HG03196 (cell line): ENCODE measurements at regions not wholly inside any gene's neighbourhood (a gene's known extent, or its start where the extent isn't known, plus 50 kb on each side); places are given as distances from the start of the nearest gene placed in this dataset.
"Not testable (repeated sequence)": the region's sequence is repeated elsewhere in the genome, so short reads cannot be mapped to it uniquely, and the experiment has no call there.

ENCODE experiments used
- ATAC-seq: cut with Tn5 transposase; IDR thresholded peaks from one replicate; pipeline ENCODE4 v1.9.1; 2021; ENCODE audit not compliant: unreplicated experiment

GRCh38 chr11:23727794-23728193, 769.1 kb upstream of the LUZP2 start:
- ATAC-seq, result no peak

- no peak for ATAC-seq
Observed at GRCh38 chr11:23729088-23729487, 767.8 kb upstream of the LUZP2 start.

DNA sequence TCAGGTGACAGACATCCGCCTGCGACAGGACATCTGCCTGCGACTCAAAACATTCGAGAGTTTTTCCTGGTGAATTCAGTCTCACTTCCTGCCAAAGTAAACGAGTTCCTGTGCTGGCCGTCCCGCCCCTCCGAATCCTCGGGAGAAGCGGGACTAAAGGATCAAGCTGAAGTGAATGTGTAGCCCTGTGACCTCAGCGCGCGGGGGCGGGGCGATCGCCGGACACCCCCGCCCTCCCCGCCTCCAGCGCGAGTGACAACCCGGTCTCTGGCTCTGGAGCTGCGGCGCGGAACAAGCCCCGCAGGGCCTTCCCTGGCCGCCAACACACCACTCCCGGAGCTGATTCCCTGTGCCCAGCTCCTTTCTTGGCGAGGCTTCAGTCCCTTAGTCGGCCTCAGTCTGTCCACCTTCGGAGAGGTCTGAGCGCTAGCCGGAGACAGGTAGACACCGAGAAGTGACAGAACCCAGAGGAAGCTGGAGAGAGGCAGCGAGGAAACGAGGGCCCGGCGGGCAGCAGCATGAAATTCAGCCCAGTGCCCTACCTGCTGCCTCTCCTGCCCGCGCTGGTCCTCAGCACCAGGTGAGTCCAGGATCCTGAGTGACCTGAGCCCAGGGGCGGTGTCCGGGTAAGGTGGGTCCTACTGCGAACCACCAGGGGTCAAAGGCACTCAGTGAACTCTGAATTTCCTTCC, 766.4 kb upstream of the LUZP2 start:
- no peak for ATAC-seq

DNA sequence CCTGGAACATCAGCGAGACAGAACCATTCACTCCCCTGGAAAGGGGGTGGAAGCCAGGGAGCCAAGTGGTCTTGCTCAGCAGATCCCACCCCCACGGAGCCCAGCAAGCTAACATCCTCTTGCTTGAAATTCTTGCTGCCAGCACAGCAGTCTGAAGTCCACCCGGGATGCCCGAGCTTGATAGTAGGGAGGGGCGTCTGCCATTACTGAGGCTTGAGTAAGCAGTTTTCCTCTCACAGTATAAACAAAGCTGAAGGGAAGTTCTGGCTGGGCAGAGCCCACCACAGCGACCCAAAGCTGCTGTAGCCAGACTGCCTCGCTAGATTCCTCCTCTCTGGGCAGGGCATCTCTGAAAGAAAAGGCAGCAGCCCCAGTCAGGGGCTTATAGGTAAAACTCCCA, 764.8 kb upstream of the LUZP2 start:
- no peak for ATAC-seq

GRCh38 chr11:23746896-23747295, 750.0 kb upstream of the LUZP2 start:
- ATAC-seq, result no peak

- no peak for ATAC-seq
Observed at GRCh38 chr11:23749762-23750430, 747.0 kb upstream of the LUZP2 start.

DNA sequence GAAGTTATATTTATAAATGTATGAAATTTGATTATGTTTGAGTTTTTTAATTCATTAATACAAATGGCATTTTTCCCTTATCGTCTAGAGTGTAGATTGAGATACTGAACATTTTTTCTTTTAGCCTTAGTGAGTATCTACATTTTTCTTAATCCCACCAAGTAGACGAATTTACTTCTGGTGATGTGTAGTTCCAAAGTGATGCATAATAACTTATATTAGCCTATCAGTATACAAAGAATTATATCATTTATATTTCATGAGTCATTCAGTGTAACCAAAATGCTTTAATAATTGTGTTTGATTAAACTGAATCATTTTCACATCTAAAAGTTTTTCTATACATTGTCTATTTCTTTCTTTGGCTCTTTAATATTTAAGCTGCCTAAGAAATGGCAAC, 745.6 kb upstream of the LUZP2 start:
- no peak for ATAC-seq

DNA sequence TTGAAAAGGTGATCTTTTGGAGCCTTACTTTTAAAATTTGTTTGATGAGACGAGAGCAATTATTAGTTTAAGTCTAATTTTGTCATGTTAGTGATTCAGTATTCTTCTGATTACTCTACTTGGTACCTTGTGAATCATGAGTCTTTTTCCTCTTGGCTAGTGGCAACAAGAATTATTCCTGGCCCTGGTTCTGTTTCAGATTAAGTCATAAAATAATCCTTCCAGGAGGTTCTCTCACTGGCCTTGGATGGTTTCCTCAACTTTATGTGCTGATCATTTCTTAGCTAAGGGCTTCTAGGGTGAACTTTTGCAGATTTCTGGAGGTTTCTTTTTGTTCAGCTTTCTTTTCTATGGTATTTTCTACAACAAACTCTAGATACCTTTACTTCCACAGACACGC, 741.8 kb upstream of the LUZP2 start:
- ATAC-seq, result no peak

- no peak for ATAC-seq
Observed at GRCh38 chr11:23755769-23756168, 741.1 kb upstream of the LUZP2 start.

- no peak for ATAC-seq
Observed at GRCh38 chr11:23759489-23759888, 737.4 kb upstream of the LUZP2 start.

DNA sequence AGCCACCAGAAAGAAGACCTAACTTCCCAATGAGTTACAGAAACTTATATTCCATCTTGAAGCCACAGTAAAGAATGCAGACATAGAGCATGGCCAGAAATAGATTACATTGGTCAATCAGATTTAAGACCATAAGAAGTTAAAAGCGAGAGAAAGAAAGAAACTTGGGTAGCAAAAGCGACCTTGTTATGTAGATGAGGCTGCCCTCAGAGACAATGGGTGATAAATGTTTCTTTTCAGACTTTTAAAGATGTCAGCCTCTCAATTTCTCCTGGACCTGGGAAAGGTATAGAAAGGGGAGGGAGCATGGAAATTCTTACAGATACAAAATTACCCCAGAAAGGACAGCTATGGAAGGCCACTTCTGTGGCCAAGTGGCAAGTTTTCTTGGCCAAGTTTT, 732.6 kb upstream of the LUZP2 start:
- ATAC-seq, result no peak

- no peak for ATAC-seq
Observed at GRCh38 chr11:23765682-23766252, 731.1 kb upstream of the LUZP2 start.

DNA sequence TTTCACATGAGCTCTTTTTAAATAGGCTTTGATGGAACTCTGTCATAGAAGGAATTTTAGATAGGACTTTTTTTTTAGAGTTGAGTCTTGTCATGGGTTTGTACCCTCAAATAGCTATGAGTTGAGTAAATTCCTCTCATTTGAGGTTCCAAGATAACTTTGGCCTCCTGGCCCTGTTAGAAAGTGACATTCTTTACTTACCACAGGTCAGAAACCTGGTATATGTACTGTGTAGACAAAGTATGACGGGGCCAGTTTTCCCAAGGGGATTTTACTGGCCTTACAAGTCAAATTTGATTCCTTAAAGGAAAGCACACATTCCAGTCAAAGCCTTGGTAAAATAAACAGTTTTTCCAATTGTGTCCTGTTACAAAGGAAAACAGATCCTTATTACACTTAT, 729.3 kb upstream of the LUZP2 start:
- no peak for ATAC-seq

- no peak for ATAC-seq
Observed at GRCh38 chr11:23769214-23769613, 727.6 kb upstream of the LUZP2 start.

- ATAC-seq, result no peak
Observed at GRCh38 chr11:23772081-23772480, 724.8 kb upstream of the LUZP2 start.

GRCh38 chr11:23778971-23779370, 717.9 kb upstream of the LUZP2 start:
- no peak for ATAC-seq

- ATAC-seq, result no peak
Observed at GRCh38 chr11:23780231-23780630, 716.6 kb upstream of the LUZP2 start.

- no peak for ATAC-seq
Observed at GRCh38 chr11:23781803-23782560, 714.9 kb upstream of the LUZP2 start.

GRCh38 chr11:23786974-23787373, 709.9 kb upstream of the LUZP2 start:
- not testable (repeated sequence) for ATAC-seq

DNA sequence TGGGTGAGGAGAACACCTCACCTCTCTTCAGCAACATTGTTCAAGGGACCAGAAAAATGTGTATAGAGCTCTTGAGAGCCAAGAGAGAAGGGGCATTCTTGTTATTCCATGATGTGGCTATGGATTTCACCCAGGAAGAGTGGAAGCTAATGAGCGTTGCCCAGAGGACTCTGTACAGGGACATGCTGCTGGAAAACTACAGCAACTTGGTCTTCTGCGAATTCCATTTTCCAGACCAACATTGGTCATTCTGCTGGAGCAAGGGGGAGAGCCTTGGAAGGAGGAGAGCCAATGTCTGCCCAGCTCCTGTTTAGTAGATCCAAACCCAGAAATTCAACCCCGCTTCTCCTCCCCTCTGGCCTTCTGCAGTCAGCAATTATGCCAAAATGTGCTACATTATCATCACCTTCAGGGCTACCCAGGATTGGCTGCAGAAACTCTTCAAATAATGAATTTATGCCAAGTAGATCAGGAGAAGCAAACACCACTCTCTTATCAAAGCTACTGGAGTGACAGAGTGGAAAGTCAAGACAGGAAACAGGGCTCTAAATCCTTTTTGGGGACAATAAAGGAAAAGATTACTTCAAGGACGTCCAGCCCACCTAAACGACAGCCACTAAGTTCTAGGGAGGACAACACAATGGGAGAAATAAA, 707.5 kb upstream of the LUZP2 start:
- ATAC-seq, result no peak

DNA sequence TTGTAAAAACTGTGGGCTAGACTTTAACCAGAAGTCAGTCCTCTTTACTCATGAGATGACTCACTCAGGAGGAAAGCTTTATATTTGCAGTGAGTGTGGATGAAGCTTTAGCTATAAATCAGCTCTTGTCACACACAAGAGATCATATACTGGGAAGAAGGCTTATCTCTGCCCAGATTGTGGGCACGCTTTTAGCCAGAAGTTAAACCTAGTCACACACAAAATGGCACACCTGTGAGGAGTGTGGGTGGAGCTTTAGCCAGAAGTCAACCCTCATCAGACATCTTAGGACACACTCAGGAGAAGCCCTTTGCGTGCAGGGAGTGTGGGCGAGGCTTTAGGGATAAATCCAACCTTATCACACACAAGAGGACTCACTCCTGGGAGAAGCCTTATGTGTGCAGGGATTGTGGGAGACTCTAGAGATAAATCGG, 706.9 kb upstream of the LUZP2 start:
- ATAC-seq, result no peak
